K562 (cell line): ENCODE measurements at regions not wholly inside any gene's neighbourhood (a gene's known extent, or its start where the extent isn't known, plus 50 kb on each side); places are given as distances from the start of the nearest gene placed in this dataset.

ENCODE experiments used
- ARHGAP35 ChIP-seq: fragments of 450-650 bp; IDR thresholded peaks from 2 replicates; pipeline ENCODE4 v1.6.1; 2018; ENCODE audit not compliant: partially characterized antibody
- ARID1B ChIP-seq: fragments of 450-650 bp; IDR thresholded peaks from 2 replicates; pipeline ENCODE4 v1.6.1; 2016; ENCODE audit warnings: antibody characterized with exemption, mild to moderate bottlenecking, inconsistent platforms
- ARID4B ChIP-seq: sonication (generic); formaldehyde crosslinking; IDR thresholded peaks from 2 replicates; pipeline ENCODE4 v1.8.0; 2022; ENCODE audit warnings: mild to moderate bottlenecking, missing genetic modification reagents
- CBX8 ChIP-seq: fragments of 200-600 bp; sonication (generic); IDR thresholded peaks from 2 replicates; pipeline ENCODE4 v1.6.1; 2012; ENCODE audit warnings: borderline replicate concordance, mixed run types, low read depth, mild to moderate bottlenecking, moderate library complexity, mixed read lengths, low read length, control low read depth, inconsistent platforms; ENCODE audit not compliant: poor library complexity, severe bottlenecking; ENCODE audit errors: extremely low read depth
- HDAC6 ChIP-seq: IDR thresholded peaks from 2 replicates; pipeline ENCODE4 v1.6.1; 2012; ENCODE audit warnings: low read depth, mild to moderate bottlenecking, control low read depth, inconsistent platforms, low read length, moderate library complexity
- HLTF ChIP-seq: fragments of 450-650 bp; IDR thresholded peaks from 2 replicates; pipeline ENCODE4 v1.6.1; 2016
- HNRNPK ChIP-seq: fragments of 200-400 bp; formaldehyde crosslinking; IDR thresholded peaks from one replicate; pipeline ENCODE4 v1.6.1; 2018; ENCODE audit warnings: mild to moderate bottlenecking, low read depth, low read length; ENCODE audit not compliant: poor library complexity, severe bottlenecking
- ILK ChIP-seq: fragments of 450-650 bp; IDR thresholded peaks from 2 replicates; pipeline ENCODE4 v1.6.1; 2016; ENCODE audit warnings: missing genetic modification characterization, low read depth, mild to moderate bottlenecking, missing compliant biosample characterization, moderate library complexity, borderline replicate concordance
- JUND ChIP-seq, 2 experiments: IDR thresholded peaks; 2 replicates in 1 of 2; 3 replicates in 1 of 2; pipeline ENCODE4 v1.6.1; 2011; ENCODE audit warnings: borderline replicate concordance in 2 of 2, low read depth in 2 of 2, low read length in 2 of 2, improper control_type of control experiment in 1 of 2, missing biosample characterization in 1 of 2, missing genetic modification characterization in 1 of 2, missing genetic modification reagents in 1 of 2
- KAT2B ChIP-seq: IDR thresholded peaks from one replicate; pipeline ENCODE4 v1.6.1; 2012; ENCODE audit warnings: low read depth, mild to moderate bottlenecking, control low read depth, inconsistent platforms, low read length, moderate library complexity
- MAX ChIP-seq: sonication (generic); formaldehyde crosslinking; IDR thresholded peaks from 2 replicates; pipeline ENCODE4 v1.9.0; 2022; ENCODE audit warnings: mild to moderate bottlenecking, missing genetic modification reagents
- NCOR1 ChIP-seq: fragments of 450-650 bp; IDR thresholded peaks from 2 replicates; pipeline ENCODE4 v1.6.1; 2016; ENCODE audit warnings: mild to moderate bottlenecking, moderate library complexity
- PREB ChIP-seq: sonication (generic); formaldehyde crosslinking; IDR thresholded peaks from 2 replicates; pipeline ENCODE4 v1.8.1; 2023; ENCODE audit warnings: mild to moderate bottlenecking, missing genetic modification reagents
- RB1 ChIP-seq: fragments of 450-650 bp; IDR thresholded peaks from 2 replicates; pipeline ENCODE4 v1.6.1; 2017; ENCODE audit warnings: low read depth, mild to moderate bottlenecking
- SOX6 ChIP-seq: fragments of 450-650 bp; IDR thresholded peaks from 2 replicates; pipeline ENCODE4 v1.6.1; 2014; ENCODE audit warnings: mild to moderate bottlenecking
- STAT5A ChIP-seq: IDR thresholded peaks from 2 replicates; pipeline ENCODE4 v1.6.1; 2012; ENCODE audit warnings: low read length, inconsistent platforms, borderline replicate concordance
- TCF3 ChIP-seq: sonication (generic); formaldehyde crosslinking; IDR thresholded peaks from 2 replicates; pipeline ENCODE4 v1.4.0; 2020; ENCODE audit warnings: mild to moderate bottlenecking, missing genetic modification reagents
- ZNF175 ChIP-seq: fragments of 200-800 bp; sonication (Bioruptor generic); IDR thresholded peaks from 2 replicates; pipeline ENCODE4 v1.6.1; 2016; ENCODE audit warnings: low read depth, mild to moderate bottlenecking, missing genetic modification characterization, missing compliant biosample characterization
- ZNF24 ChIP-seq: fragments of 450-650 bp; IDR thresholded peaks from 2 replicates; pipeline ENCODE4 v1.6.1; 2016
- ZNF316 ChIP-seq: fragments of 450-650 bp; IDR thresholded peaks from 2 replicates; pipeline ENCODE4 v1.6.1; 2016
- ZNF644 ChIP-seq: fragments of 200-800 bp; sonication (Bioruptor generic); IDR thresholded peaks from 2 replicates; pipeline ENCODE4 v1.6.1; 2016; ENCODE audit warnings: low read depth, missing genetic modification characterization, missing compliant biosample characterization
- ZNF778 ChIP-seq: fragments of 450-650 bp; formaldehyde crosslinking; IDR thresholded peaks from 2 replicates; pipeline ENCODE4 v1.4.0; 2020; ENCODE audit warnings: mild to moderate bottlenecking, moderate library complexity

- TF ChIP-seq CBX8 (no peak), TCF3 (CRISPR knock-in tag) (0 out of 2 replicates have a peak, but pooled peaks have one; percentile 32), MAX (CRISPR knock-in tag) (no peak), ARID4B (CRISPR knock-in tag) (no peak), SOX6 (no peak), ARHGAP35 (no peak), KAT2B (no peak), HNRNPK (no peak), RB1 (no peak), ZNF175 (0 out of 2 replicates have a peak, but pooled peaks have one; percentile 29), ARID1B (peak; percentile 63; the same call in 1 of the 2 replicates), STAT5A (peak; percentile 16; the same call in 1 of the 2 replicates), JUND (IDR thresholded peaks at IDR 0.05; ENCODE audit: borderline replicate concordance, low read depth, low read length) (peak; percentile 70), JUND (tag; IDR thresholded peaks at IDR 0.05; ENCODE audit: borderline replicate concordance, low read depth, low read length) (peak; percentile 86), ZNF644 (tag) (no peak), HDAC6 (no peak), ZNF778 (no peak), ZNF316 (no peak), HLTF (no peak), ZNF24 (no peak), PREB (CRISPR knock-in tag) (no peak), NCOR1 (peak; percentile 24; the same call in 1 of the 2 replicates), ILK (tag) (no peak)
Observed at GRCh38 chr4:26105815-26106699, 192.0 kb downstream of the SMIM20 start (continued).
